ENCODE measurements at regions not wholly inside any gene's neighbourhood (a gene's known extent, or its start where the extent isn't known, plus 50 kb on each side); places are given as distances from the start of the nearest gene placed in this dataset.

DNA sequence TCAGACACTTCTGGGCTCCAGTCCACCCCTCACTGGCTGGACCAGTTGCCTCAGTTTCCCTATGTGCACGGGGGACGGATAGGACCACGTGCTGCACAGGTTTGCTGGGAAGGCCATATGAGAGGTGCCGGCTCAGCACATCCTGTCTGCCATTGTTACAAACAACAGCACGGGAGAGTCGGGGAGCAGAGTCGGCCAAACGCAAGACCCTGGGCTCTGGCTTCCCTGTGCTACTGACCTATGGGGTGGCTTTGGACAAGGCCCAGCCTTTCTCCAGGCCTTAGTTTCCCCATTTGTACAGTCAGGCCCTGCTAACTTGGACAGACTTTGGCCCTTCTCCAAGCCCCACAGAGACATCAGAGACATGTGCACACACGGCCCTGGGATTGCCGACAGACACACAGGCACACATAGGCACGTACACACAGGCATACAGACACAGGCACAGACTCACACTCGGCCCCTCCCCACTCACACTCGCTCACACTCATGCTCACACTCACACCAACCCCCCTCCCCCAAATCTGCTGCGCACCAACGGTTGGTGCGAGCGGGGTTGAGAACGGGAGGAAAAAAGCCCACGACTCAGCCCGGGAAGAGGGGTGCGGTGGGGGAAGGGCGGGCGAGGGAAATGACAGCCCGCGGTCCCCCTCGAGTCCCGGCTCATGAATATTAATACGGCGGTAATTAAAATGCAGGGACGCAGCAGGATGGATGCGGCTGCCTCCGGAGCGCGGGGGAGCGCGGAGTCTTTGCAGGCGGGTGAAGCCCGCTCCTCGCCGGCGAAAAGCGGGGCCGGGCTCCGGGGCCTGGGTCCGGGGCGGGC is 133.0 kb downstream of the C9orf50 start:
- DNase-seq (ENCODE audit: low read depth): no peak

- no peak for DNase-seq (ENCODE audit: low read depth)
Measured at GRCh38 chr9:129486756-129487657, 133.9 kb downstream of the C9orf50 start.

DNA sequence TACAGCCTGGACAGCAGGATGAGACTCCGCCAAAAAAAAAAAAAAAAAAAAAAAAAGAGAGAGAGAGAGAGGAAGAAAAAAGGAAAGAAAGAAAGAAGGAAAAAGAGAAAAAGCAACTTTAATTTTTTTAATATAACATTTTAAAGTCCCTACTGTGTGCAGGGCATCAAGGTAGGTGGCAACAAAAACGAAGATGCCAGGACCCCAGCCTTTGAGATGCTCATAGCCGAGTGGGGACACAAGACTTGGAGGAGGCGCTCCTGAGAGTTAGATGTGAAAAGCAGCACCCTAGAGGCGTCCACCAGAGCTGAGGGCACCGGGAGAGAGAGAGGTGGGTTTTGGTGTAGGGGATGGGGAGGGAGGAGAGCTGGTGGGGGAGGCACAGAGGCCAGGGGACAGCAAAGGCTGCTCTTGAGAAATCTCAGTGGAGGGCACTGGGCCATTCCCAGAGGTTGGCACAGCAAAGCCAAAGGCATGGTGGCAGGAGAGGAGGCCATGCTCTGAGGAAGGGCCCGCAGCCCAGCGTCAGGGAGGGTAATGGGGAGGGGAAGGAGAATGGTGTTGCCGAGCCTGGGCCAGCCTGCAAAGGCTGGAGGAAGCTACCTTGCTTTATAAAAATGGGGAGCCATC is 135.6 kb downstream of the C9orf50 start:
- DNase-seq (ENCODE audit: low read depth): no peak

DNA sequence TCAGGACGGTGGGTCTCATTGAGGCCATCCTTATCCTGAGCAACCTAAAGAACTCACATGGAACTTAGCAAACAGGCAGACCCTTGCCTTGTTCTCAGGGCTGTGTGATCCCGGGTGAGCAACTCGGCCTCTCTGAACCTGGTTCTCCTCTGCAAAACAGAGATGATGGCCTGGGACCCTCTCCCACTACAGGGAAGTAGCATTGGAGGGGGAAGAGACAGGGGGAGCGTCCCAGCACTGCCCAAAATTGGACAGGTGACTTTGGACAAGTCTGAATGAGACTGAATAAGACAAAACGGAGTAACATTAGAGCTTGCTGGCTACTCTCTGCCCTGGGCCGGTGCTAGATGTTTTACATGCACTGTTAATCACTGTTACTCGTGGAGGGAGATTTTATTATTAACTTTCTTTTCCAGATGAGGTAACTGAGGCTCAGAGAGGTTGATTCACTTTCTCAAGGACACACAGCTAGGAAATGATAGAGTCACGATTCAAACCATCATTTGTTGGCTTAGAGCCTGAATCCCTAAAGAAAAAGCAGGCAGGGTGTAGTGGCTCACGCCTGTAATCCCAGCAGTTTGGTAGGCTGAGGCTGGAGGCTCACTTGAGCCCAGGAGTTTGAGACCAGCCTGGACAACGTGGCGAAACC is 136.4 kb downstream of the C9orf50 start:
- DNase-seq (ENCODE audit: low read depth): no peak

DNA sequence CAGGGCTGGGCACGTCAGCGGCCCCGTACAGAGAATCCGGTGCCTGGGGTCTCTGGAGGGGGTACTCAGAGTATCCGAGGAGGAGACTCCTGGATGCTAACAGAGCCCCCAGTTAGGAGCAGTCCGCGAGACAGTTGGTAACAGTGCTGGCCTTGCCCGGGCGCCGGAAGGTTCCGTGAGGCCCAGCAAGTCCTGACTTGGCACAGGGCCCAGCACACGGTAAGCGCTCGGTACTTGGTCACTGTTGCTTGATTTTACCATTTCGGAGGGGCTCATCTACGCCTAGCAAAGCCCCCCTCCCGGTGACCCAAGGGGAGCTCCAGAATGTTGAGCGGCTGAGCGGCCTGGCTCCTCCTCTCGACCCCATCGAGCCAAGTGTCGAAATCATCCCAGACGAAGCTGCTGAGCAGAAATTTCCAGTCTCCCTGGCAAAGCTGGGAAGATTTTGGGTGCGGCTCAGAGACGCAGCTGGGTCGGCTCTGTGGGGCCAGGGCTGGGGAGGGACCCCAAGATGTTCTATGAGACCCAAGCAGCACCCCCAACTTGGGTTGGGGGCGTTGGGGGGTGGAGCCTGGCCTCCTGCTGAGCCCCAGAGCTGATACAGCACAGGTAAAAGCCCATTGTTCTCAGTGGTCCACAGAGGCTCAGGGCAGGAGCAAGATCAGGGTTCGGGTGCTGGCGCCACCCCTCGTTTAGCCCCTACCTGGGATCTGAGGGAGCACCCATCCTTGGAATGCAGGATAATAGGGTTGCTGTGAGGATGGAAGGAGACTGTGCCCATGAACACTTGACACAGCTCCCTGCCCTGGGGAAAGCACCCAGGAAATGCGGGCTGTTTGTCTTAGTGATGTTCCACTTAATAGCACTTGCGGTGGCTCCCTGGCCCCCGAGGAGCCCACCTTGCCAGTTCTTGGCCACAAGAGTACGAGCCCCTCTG is 137.2 kb downstream of the C9orf50 start:
- DNase-seq (ENCODE audit: low read depth): peak; percentile 30

- DNase-seq (ENCODE audit: low read depth): peak; percentile 22
Measured at GRCh38 chr9:129482521-129483414, 138.1 kb downstream of the C9orf50 start.

DNA sequence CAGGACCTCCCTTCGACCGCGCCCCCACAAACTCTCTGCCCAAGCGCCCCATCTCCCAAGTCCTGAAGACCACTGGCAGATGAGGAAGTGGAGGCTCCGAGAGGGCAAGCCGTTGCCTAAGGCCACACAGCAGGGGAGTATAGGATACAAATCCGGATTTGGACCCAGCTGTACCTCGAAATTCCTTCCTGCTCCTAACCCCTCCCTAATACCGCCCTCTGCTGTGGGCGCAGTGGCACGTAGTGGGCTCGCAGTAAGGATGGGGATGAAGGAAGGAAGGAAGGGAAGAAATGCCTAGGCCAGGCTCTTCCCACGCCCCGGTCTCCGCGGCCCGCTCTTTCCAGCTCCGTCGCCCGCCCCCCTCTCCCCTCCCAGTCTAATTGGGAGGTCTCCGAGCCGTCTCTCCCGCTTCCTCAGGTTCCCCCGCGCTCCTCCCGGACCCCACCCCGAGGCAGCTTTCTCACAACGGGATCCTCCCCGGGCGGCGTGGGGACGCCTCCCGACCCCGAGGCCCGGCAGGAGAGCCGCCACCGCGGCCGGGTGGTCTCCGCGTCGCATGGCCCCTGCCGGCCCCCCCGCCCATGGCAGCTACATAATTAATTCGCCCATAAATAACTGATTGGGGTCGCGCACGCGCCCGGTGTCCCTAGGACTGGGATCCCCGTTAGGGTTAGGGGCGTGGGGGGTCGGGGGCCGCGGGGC is 138.9 kb downstream of the C9orf50 start:
- no peak for DNase-seq (ENCODE audit: low read depth)

DNA sequence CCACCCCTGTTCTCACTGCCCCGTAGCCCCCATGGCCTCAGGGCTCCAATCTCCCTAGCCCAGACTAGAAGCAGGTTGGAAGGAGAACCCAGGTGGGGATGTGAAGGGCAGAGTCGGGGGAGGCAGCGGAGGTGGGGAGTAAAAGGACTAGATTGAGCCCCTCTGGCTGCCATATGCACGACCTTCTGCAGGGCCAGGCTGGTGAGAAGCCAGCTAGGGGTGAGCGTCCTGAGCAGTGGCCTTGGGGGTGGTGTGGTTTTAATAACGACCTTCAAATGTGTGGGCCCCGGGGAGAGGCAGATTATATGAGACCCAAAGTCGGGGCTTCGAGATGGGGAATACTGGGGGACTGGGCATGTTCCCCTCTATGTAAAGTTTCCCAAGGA is 139.5 kb downstream of the C9orf50 start:
- no peak for DNase-seq (ENCODE audit: low read depth)

- no peak for DNase-seq (ENCODE audit: low read depth)
Measured at GRCh38 chr9:129480745-129481144, 140.2 kb downstream of the C9orf50 start.

DNA sequence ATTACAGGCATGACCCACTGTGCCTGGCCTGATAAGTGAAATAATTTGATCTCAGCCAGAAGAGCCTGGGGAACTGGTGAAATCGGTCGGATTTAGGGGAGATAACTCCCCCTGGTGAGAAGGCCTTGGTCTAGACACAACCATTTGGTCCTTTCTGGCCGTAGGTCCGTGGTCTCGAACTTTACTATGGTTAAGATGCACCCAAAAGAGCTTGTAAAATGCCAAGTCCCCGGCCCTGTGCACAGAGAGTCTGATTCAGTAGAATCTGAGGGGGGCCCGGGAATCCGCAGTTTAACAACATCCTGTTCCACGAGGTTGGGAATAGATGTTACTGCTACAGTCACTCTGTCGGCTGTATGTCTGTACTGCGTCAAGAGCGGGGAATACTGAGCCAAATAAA is 140.7 kb downstream of the C9orf50 start:
- no peak for DNase-seq (ENCODE audit: low read depth)

GRCh38 chr9:129479631-129480011 is 141.3 kb downstream of the C9orf50 start:
- DNase-seq (ENCODE audit: low read depth): no peak

GRCh38 chr9:129478961-129479630 is 141.8 kb downstream of the C9orf50 start:
- no peak for DNase-seq (ENCODE audit: low read depth)

- DNase-seq (ENCODE audit: low read depth): no peak
Measured at GRCh38 chr9:129478461-129478860, 142.4 kb downstream of the C9orf50 start.

DNA sequence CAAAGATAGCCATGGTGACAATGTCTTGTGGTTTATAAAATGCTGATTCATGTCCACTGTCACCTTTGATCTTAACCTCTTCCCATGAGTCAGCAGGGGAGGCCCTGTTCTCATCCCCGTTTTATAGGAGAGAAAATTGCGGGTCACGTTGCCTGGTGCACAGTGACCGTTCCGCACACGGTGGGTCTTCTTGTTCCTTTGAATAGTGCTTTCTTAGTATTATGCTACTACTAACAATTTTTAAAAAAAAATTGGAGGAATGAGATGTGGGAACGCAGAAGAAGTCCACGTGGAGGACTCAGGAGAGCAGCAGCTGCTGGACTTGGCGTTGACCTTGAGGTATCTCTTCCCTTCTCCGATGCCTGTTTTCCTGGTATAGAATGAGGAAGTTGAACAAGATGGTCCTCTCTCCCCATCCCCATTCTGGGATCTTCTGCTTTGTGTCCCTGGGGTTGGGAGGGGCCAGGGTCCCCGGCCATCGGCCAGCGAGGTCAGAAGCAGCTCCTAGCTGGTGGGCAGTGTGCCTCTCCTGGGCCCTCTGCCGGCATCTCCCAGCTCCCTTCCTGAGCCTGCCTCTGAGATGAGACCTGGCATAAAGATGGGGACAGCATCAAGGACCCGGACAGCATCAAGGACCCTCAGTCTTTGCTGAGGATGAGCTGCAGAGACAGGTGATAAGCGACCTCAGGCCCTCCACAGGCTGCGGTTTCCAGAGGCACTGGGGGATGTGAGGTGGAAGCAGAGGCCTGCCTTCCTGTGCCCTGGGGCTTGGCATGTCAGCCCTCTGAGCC is 143.9 kb downstream of the C9orf50 start:
- no peak for DNase-seq (ENCODE audit: low read depth)

DNA sequence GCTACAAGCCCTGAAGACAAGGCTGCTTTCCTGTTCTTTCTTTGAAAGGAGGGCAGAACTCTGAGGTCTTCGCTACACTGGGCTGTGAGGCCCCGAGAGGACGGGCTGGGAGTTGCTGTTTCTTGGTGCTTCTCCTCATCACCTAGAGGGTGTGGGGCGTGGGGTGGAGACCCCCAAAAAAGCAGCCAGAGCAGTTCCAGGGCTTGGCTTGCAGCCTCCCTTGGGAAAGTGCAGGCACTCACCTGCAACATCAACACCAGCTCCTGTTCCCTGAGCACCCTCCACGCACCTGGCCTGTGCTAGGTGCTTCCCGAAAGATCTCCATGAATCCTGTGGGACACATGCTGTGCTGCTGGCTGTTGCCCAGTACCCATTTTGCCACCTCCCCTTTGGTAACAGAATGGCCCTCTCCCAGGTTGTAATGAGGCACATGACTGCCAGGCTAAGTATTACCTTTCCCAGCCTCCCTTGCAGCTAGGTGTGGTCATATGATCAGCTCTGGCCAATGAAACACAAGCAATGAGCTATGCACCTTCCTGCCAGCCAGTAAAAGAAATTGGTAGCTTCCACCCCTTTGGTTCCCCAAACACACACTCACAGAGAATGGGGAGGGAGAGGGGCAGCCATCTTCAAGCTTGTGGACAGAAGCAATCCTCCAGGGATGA is 146.0 kb downstream of the C9orf50 start:
- DNase-seq (ENCODE audit: low read depth): no peak

GRCh38 chr9:129473523-129474244 is 147.2 kb downstream of the C9orf50 start:
- DNase-seq (ENCODE audit: low read depth): no peak

- DNase-seq (ENCODE audit: low read depth): no peak
Measured at GRCh38 chr9:129472651-129473102, 148.2 kb downstream of the C9orf50 start.

Measured in activated T-helper 9 cell treated with anti-CD3 and anti-CD28 coated beads, Interleukin-2, amount 50 U/mL, for 16 hours (primary cell).